ENCODE measurements at regions not wholly inside any gene's neighbourhood (a gene's known extent, or its start where the extent isn't known, plus 50 kb on each side); places are given as distances from the start of the nearest gene placed in this dataset.
A peak's percentile ranks its signal among the peaks of the same experiment; 100 is the strongest.

DNA sequence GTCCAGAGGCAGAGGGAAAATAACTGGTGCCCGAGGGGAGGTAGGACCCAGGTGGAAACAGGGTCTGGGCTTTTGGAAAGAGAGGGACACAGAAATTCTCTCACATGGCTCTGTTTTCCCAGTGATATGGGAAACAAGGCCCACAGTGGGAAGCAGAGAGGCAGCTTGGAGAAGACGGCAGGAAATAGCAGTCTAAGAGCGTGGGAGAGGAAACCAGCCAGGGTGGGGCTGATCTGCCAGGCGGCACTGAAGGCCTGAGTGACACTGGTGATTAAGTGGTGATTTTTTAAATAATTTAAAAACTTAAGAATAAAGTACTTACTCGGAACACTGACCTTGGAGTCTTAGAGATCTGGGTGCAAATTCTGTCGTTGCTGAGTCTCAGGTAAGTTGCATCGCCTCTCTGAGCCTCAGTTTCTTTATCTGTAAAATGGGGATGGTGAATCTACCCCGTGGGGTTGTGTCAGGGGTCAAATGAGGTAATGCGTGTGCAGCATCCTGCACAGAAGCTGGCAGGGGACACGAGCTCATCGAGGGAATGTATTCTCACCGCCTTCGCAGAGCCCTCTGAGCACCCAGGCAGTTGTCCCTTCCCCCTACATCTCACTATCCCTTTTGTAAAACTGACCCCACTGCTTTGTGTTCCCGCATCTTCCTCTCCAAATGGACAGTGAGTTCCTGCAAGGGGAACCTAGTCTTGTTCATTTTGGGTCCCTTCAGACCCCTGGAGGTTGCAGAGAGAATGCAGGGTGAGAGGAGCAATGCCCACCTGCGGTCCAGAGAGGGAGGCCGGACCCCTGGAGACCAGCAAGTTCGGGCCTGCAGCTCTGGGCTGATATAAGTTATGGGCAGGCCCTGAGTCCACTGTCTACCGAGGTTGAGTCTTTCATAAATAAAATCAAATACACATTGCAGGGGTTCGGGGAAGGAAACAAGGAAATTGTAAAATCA lies 228.6 kb upstream of the PMEPA1 start:
- DNase-seq: no peak

DNA sequence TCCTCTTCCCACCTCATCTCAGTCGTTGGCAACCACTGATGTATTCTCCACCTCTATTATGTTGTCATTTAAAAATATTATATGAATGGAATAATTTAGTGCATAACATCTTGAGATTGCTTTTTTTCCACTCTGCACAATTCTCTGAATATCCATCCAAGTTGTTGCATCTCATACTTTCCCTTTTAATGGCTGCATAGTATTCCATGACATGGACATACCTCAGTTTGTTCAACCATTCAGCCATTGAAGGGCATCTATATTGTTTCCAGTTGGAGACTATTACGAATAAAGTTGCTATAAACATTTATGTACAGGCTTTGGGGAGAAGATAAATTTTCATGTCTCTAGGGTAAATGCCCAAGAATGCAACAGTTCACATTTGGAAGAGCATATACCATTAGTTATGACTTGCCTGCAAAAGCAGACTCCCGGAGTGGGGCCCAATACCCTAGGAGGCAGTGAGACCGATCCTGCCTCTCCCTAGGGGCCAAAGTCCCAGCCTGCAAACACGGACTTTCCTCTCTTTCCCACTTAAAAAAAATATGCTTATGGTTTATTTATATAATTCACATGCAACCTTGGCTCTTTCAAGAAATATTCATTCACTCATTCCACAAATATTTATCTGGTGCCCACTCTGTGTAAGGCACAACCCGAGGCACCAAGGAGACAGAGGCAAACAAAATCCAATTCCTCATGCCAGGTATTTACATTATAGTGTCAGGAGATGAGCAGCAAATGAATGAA lies 227.0 kb upstream of the PMEPA1 start:
- no peak for DNase-seq

DNA sequence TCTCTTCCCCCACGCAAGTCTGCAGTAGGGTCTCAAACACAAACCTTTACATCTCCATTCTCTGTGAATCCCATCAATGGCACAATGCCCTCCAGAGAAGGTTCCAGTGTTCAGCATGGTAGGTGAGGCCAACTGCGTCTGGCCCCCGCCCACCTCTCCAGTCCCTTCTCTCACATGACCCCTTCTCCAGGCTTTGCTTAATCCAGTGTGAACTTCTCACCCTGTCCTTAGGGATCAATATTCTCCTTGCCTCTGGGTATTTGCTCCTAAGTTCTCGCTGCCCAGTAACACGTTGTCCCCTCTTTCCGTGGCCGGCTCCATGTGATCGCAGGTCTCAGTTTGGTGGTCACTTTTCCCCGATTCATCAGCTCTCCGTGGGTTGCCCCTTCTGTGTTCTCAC lies 225.1 kb upstream of the PMEPA1 start:
- DNase-seq: no peak

DNA sequence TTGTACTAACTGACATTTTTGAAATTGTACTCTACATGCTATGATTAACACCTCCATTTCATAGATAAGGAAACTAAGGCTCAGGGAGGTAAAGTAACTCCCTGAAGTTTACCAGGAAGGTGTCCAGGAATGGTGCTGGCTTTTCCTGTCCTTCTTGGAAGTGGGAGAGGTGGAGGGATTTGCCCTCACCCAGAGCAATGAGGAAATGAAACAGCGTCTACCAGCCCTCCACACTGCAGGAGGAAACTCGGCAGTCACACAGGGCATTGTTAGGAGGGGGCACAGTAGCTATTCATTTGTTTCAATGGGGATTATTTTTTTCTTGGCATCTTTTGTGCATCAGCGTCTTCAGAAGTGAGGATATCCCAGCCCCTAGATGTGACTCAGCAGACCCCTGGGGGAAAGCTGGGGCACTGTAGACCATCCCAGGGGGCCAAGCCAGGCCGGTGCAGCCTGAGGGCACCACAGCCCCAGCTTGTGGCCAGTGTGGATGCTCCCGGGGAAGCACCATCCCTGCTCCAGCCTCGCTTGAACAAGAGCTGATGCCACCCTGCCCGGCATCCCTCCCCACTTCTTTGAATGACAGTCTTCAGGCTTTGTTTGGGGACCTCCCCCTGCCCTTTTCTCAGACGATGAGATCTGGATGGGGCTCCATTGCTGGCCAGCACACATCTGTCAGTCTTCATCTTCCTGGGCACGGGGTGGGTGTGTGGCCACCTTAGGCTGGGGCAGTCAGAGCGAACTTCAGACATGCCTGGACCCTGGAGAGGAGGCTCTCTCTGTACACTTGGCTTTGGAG lies 224.4 kb upstream of the PMEPA1 start:
- DNase-seq: no peak

DNA sequence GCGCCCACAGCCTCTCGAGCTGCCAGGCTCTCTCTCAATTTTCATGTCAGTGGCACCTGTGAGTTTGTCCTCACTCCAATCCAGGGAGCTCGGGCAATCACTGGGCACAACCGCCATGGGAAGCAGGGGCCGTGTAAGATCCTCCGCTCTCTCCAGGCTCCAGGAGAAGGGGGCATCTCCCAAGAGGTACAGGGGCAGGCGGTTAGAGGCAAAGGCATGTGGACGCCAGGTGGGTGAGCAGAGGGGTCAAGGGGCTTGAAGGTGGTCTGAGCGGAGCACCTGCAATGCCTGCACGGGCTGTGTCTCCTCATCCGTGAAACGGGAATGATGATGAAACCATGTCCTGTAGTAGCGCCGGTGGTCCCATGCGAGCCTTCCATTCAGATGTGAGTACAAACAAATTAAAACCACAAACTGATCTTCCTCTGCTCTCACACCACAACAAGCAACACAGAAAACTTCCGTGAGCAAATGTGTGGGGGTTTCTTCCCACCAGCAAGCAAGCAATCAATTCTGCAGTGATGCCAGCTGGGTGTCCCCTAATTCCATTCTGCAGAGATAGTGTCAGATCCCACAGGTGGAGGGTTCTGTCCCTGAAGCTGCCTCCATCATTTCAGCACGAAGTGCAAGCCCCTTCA lies 222.5 kb upstream of the PMEPA1 start:
- no peak for DNase-seq

DNA sequence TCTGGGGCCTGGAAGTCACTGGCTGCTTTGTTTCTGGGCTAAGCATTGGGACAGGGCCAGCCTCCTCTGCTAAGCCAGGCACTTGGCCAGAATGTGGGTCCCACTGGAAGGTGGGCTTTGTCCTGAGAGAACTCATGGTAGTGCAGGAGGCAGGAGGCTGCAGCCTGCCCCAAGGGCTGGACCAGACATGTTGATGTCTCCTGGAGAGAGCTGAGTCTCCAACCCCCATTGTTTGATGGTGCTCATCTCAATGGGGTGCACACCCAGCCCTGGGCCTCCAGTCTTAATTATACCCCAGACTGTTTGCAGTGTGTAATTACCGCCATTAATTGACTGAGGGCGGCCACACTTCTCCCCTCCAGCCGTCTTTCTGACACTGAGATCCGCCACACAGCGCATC lies 220.5 kb upstream of the PMEPA1 start:
- DNase-seq: peak; percentile 89

DNA sequence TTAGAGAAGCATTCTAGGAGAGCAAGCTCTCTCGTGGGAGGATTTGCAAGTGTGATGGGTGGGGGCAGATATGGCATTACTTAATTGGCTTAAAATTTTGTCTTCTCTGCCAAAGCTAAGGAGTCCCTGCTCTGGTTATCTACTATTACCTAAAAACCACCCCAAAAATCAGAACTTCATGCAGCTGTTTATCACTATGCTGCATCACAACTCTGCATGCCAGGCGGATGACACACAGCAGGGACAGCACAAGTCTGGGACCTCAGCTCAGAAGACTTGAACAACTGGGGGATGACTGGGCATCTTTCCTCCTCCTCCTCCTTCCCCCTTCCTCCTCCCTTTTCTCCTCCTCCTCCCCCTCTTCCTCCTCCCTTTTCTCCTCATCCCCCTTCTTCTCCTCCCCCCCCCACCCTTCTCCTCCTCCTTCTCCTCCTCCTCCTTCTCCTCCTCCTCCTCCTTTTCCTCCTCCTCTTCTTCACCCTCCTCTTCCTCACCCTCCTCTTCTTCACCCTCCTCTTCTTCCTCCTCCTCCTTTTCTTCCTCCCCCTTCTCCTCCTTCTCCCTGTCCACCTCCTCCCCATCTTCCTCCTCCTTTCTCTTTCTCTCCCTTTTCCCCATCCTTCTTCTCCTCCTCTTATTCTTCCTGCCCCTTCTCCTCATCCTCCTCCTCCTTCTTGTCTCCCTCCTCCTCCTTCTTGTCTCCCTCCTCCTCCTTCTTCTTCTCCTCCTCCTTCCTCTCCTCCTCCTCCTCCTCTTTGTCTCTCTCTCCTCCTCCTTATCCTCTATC lies 218.6 kb upstream of the PMEPA1 start:
- DNase-seq: no peak

DNA sequence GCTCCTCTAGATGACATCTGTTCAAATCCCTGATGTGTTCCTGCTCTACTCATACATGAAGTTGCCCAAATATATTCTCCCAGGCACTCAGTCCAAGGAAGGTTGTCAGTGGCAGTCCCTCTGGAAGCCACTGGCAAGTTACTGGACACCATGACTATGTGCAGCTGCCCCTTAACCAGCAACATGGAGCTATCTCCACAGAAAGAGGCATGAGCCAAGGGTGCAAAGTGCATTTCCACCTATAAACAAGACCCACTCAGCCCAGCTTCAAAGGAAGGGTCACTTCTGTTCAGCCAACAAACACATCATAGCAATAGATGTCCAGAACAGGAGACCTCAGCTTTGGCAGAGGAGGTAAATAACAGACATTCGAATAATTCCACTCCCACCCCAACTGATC lies 217.6 kb upstream of the PMEPA1 start:
- DNase-seq: no peak

DNA sequence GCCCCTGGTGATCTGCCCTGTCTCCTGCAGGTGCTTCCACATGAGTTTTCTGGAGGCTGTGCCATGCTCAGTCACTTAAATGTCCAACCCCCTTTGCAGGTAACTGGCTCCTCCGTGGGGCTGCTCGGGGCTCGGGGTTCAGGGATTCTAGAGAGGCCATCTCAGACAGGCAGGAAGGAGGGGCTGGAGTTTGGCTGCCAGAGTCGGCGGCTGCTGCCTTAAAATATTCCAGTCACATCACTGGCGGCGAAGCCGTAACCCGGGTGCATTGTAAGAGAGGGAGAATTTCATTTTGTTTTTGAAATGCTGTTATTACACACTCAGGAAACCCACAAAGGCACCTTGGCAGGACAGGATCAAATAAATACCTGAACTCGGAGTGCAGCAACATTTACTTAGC lies 212.9 kb upstream of the PMEPA1 start:
- no peak for DNase-seq

DNA sequence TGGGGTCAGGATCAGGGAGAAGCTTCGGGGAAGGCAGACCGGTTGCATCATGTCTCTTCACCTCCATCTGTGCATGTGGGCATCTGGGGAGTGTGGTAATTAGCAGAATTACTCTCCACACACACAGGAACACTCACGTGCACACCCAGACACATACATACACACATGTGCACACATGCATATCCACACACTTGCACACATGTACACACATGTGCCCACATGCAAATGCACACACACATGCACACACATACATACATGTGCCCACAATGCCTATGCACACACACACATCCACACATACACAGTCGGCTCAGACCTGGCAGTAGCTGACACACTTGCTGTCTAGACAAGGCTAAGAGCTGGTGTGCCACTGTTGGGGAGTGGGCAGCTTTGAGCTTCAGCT lies 212.3 kb upstream of the PMEPA1 start:
- no peak for DNase-seq

DNA sequence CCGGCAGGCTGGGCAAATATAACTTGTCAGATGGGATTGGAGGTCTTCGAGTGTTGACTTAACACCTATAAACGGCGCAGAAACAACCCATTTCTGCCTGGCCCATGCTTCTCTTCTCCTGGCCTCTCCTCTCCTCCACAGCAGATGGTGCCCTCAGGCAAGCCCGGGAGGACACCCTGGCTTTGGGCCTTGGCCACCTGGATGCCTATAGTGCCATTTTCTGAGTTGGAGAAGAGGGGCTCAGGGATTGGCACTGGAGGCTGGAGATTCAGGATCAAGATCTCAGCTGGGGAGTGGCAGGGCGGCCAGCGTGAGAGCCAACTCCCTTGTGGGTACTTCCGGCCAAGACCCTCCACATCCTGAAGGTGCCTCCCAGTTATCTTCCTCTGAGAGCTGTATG lies 211.9 kb upstream of the PMEPA1 start:
- no peak for DNase-seq

DNA sequence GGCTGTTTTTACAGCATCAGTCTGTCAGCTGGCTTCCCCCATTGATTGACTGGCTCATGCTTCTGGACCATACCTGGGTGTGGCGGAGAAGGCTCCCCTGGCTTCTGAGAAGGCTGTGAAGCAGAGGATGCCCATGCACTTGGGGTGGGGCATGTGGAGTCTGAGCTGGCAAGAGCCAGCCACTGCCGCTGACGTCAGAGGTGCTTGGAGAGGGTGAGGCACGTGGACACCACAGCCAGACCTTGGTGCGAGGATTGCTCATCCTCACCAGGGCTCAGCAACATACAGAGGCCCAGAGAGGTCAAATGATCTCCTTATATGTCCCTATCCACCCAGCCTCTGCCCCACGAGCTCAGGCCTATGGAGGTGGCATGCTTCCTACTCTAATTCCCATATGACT lies 211.2 kb upstream of the PMEPA1 start:
- no peak for DNase-seq

DNA sequence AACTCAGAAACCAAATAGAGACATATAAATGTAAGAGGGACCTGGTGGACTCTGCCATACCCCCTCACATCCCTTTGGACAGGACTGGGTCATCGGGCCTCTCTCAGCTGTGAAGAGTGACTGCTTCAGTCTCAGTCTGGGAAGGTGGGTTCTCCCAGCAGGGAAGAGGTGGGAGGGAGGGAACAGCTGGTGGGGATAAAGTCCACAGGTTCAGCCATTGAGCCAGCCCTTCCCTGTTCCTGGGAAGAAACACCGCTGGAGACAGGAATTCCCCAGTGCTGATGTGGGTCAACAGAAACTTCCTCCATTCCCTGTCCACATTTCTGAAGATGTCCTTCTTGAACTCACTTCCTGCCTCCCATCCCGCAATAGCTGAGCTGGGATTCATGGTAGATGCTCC lies 209.2 kb upstream of the PMEPA1 start:
- DNase-seq: no peak

DNA sequence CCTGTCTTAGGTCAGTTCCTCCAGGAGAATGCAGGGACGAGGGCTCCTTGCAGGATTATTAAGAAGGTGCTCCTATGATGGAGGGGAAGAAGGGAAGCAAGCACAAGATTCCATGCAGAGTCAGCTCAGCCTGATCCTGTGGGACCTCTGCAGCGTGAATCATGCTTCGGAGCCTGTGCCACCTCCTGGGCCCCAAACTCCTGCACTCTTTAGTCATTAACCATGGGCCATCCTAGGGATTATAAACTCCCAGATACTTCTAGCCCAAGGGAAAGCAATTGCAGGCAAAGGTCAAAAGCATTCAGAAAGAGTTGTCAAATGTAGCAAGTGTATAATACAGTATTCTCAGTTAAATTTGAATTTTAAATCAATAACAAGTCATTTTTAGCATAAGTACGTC lies 208.7 kb upstream of the PMEPA1 start:
- DNase-seq: no peak

DNA sequence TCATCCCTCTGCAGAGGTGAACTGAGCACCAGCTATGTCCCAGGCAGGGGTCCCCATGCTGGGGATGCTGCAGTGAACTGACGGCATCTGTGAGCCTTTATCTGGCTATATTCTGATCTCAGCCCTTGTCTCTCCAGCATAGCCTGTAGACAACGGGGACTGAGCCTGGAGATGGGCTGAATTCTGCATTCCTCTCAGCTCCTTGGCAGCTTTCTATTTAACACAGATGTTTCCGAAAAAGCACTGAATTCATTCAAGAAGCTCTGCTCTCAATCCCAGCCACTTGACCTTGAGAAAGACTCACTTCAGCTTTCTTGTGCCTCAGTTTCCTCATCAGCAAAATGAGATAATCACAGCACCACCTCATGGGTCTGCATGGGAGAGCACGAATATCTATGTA lies 204.4 kb upstream of the PMEPA1 start:
- no peak for DNase-seq

DNA sequence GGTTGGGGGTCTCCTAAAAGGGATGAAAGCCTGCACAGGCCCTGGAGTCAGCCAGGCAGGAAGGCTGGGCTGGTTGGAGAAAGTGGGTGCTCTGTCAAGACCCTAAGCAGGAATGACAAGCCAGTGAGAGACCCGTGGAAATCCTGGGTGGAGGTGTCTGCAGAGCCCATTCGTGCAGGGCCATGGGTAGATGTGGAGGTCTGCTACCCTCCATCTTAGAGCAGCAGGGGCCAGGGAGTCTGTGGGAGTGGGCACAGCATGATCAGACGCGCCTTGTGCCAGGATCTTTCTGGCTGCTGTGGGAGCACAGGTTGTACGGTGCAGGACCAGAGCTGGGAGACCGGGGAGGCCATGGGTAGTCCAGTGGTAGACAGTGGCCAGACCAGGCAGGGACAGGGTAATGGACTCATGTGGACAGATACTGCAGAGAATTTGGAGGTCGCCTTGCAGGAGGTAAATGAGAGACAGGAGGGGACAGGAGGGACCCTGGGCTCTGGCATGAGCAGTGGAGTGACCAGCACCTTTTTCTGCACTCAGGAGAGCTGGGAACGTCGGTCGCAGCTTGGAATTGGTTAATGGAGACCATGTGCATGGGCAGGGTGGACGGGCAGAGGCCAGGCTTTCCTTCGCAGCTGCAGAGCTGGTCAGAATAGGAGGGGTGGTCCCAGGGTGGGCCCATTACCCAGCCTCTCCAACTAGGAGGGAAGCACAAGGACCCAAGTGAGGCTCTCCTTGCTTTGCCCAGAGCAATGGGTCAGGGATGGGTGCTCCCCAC lies 203.5 kb upstream of the PMEPA1 start:
- DNase-seq: no peak

DNA sequence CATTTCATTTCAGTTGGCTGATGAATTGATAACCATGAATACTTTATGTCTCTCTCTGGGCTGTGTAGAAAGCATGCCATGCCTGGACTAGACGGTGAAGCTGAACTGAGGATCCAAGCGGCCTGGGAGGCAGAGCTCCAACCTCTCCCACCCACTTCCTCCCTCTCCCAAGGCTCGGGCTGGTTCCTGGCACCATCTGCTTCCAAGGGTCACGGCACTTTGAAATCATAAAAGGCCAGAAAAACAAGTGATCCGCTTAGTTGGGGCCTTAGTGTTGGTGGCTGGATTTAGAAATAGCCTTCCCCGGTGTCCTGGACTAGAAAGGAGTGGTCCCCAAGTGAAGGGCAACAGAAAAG lies 202.4 kb upstream of the PMEPA1 start:
- no peak for DNase-seq

DNA sequence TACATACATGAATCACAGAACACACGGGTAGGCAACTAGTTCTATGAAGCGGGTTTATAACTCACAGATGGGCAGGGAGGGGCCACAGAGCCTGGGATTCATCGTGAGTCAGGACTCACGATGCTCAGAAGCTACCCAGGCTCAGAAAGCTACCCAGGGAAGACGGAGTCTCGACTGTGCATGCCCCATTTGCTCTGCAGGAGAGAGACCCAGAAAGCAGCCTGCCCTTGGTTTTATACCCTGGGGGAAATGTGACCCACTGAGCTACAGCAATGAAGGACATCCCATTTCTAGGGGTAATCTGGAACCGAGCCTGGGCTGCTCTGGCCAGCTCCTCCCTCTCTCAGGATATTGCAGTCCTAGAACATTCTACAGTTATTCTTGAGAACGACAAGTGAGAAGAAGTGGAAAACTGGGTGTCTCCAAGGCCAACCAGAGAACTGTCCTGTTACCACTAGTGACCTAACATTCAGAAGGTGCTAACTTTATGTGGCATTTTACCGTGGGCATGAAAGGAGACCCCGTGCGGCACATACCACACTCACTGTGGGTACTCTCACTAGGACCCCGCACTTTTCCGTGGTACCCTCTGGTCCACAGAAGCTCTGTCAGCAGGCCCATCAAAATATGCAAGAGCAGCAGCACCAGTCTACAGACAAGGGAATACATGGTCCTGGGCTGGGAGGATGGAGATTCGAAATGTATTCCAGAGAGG lies 201.9 kb upstream of the PMEPA1 start:
- DNase-seq: no peak

DNA sequence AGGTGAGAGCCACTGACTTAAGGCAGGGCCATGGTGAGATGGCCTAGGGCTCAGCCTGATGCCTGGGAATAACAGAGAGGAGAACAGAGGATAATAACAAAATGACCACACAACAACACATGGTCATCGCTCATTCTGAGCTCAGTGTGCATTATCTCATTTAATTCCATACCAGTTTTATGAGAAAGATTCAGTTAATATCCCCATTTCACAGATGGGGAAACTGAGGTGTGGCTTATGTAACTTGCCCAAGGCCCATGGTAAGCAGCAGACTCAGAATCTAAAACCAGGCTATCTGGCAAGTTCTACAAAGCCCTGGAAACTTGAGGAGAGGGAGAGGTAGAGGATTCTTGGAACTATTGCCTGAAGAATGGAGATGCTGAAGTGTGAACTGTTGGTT lies 200.9 kb upstream of the PMEPA1 start:
- no peak for DNase-seq

DNA sequence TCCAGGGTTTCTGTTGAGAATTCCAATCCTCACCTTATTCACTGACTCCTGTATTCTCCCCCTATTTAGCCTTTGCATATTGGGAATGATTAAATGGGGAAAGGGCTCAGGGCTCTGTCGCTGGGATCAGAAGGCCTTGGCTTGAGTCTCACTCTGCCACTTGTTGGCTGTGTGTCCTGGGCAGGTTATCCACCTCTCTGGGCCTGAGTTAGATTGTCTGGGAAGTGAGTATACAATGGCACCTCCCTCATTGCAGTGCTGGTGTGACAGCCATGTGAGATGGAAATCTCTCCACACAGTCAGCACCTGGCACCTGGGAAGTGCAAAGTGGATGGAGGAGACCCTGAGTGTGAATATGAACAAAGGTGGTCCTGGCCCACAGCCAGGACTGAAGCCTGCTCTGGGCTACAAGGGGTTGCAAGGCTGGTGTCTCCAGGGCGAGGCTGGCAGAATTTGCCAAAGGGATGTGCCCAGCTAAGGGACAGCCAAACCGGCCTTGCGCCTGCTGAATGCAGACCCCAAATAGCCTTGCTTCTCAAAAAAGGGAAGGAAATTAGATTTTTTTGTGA lies 200.0 kb upstream of the PMEPA1 start:
- no peak for DNase-seq

All from NCI-H2081 treated with DMSO at 0.1 percent for 48 hours (cell line).